Endodermal cell (in vitro differentiated cells): ENCODE measurements at regions not wholly inside any gene's neighbourhood (a gene's known extent, or its start where the extent isn't known, plus 50 kb on each side); places are given as distances from the start of the nearest gene placed in this dataset.

Experiments
- DNase-seq: peaks from one replicate; pipeline ENCODE4 v3.0.0-alpha.2; 2017
- H3K27ac ChIP-seq: 2 replicates; pipeline ENCODE4 v1.5.1; 2013; ENCODE audit warnings: mild to moderate bottlenecking, low read depth, low read length, moderate library complexity
- H3K27me3 ChIP-seq: 2 replicates; pipeline ENCODE4 v1.6.1; 2013; ENCODE audit warnings: mild to moderate bottlenecking, low read length, moderate library complexity; ENCODE audit not compliant: insufficient read depth, control insufficient read depth, poor library complexity, severe bottlenecking
- H3K36me3 ChIP-seq: 2 replicates; pipeline ENCODE4 v1.7.0; 2013; ENCODE audit warnings: mild to moderate bottlenecking, low read length, moderate library complexity; ENCODE audit not compliant: control insufficient read depth, insufficient read depth
- H3K4me1 ChIP-seq: one replicate; pipeline ENCODE4 v1.7.0; 2013; ENCODE audit warnings: low read length; ENCODE audit not compliant: control insufficient read depth, insufficient read depth
- H3K4me3 ChIP-seq: 2 replicates; pipeline ENCODE4 v1.5.1; 2013; ENCODE audit warnings: mild to moderate bottlenecking, low read length, moderate library complexity
- H3K9ac ChIP-seq: 2 replicates; pipeline ENCODE4 v1.6.1; 2013; ENCODE audit warnings: mild to moderate bottlenecking, low read length, moderate library complexity; ENCODE audit not compliant: poor library complexity, severe bottlenecking; ENCODE audit errors: extremely low read depth
- H3K9me3 ChIP-seq: 2 replicates; pipeline ENCODE4 v1.6.1; 2013; ENCODE audit warnings: mild to moderate bottlenecking, low read length, moderate library complexity; ENCODE audit not compliant: control insufficient read depth
- H3K27ac Mint-ChIP-seq: 2 replicates; pipeline ENCODE4 v1.8.0; 2020; ENCODE audit warnings: mixed read lengths
- H3K27me3 Mint-ChIP-seq: 2 replicates; pipeline ENCODE4 v1.8.0; 2021; ENCODE audit warnings: mild to moderate bottlenecking, mixed read lengths; ENCODE audit not compliant: insufficient read depth
- H3K36me3 Mint-ChIP-seq: 2 replicates; pipeline ENCODE4 v1.8.0; 2020; ENCODE audit warnings: low read depth, mixed read lengths
- H3K4me1 Mint-ChIP-seq: 2 replicates; pipeline ENCODE4 v1.8.0; 2020; ENCODE audit warnings: mixed read lengths
- H3K4me3 Mint-ChIP-seq: 2 replicates; pipeline ENCODE4 v1.8.0; 2020; ENCODE audit warnings: mild to moderate bottlenecking, moderate library complexity, mixed read lengths
- H3K9me3 Mint-ChIP-seq: 2 replicates; pipeline ENCODE4 v1.8.0; 2020; ENCODE audit warnings: mild to moderate bottlenecking, mixed read lengths
- WGBS, 2 experiments: methylation state at CpG; one replicate each; pipeline versions ENCODE4 v1.1.5 to v1.1.7; 2013; ENCODE audit warnings: missing lambda C conversion rate in 2 of 2, mixed read lengths in 1 of 2; ENCODE audit not compliant: insufficient coverage in 1 of 2, insufficient read length in 1 of 2; 5-methylcytosine and 5-hydroxymethylcytosine counted together
- TF ChIP-seq, protein P1 (sequence below): fragments of 200-600 bp; sonication (generic); conservative IDR thresholded peaks from 2 replicates; pipeline ENCODE4 v1.5.0; 2021; ENCODE audit warnings: antibody characterized with exemption, mild to moderate bottlenecking

GRCh38 chr11:95584589-95584988 is 205.0 kb downstream of the FAM76B start:
- 82 to 85% methylated on average over 1 of the region's 2 CpGs for WGBS, 2 experiments
- TF ChIP-seq, protein P1, sequence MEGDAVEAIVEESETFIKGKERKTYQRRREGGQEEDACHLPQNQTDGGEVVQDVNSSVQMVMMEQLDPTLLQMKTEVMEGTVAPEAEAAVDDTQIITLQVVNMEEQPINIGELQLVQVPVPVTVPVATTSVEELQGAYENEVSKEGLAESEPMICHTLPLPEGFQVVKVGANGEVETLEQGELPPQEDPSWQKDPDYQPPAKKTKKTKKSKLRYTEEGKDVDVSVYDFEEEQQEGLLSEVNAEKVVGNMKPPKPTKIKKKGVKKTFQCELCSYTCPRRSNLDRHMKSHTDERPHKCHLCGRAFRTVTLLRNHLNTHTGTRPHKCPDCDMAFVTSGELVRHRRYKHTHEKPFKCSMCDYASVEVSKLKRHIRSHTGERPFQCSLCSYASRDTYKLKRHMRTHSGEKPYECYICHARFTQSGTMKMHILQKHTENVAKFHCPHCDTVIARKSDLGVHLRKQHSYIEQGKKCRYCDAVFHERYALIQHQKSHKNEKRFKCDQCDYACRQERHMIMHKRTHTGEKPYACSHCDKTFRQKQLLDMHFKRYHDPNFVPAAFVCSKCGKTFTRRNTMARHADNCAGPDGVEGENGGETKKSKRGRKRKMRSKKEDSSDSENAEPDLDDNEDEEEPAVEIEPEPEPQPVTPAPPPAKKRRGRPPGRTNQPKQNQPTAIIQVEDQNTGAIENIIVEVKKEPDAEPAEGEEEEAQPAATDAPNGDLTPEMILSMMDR = peak; percentile 48

GRCh38 chr11:95584180-95584579 is 205.4 kb downstream of the FAM76B start:
- TF ChIP-seq, protein P1 = no peak
- H3K4me1 Mint-ChIP-seq = peaks cover 2% of the 10 kb centered on the region
- H3K4me3 ChIP-seq = no peak overlapping the region
- H3K36me3 ChIP-seq = no peaks in the 10 kb centered on the region
- H3K27me3 ChIP-seq = no peaks in the 10 kb centered on the region
- 85% methylated on average over 3 of the region's 3 CpGs; no CpG with 5 or more reads in 1 of the 2 experiments for WGBS, 2 experiments
- H3K27ac ChIP-seq = no peak overlapping the region
- H3K27ac Mint-ChIP-seq = no peak overlapping the region
- H3K27me3 Mint-ChIP-seq = no peaks in the 10 kb centered on the region
- H3K4me1 ChIP-seq = no peaks in the 10 kb centered on the region
- no peak overlapping the region for H3K9ac ChIP-seq
- H3K36me3 Mint-ChIP-seq = no peaks in the 10 kb centered on the region
- H3K4me3 Mint-ChIP-seq = no peak overlapping the region
- H3K9me3 Mint-ChIP-seq = peaks cover 3% of the 10 kb centered on the region
- H3K9me3 ChIP-seq = no peaks in the 10 kb centered on the region
- no peak for DNase-seq

More at GRCh38 chr11:95584589-95584988, 205.0 kb downstream of the FAM76B start:
- no peak overlapping the region for H3K27ac Mint-ChIP-seq
- H3K27me3 ChIP-seq = no peaks in the 10 kb centered on the region
- H3K4me3 Mint-ChIP-seq = no peak overlapping the region
- no peak overlapping the region for H3K27ac ChIP-seq
- no peaks in the 10 kb centered on the region for H3K36me3 ChIP-seq
- no peaks in the 10 kb centered on the region for H3K36me3 Mint-ChIP-seq
- H3K4me3 ChIP-seq = no peak overlapping the region
- no peaks in the 10 kb centered on the region for H3K27me3 Mint-ChIP-seq
- no peak overlapping the region for H3K9ac ChIP-seq
- DNase-seq = no peak
- H3K4me1 Mint-ChIP-seq = peaks cover 2% of the 10 kb centered on the region
- H3K9me3 Mint-ChIP-seq = peaks cover 3% of the 10 kb centered on the region
- no peaks in the 10 kb centered on the region for H3K9me3 ChIP-seq
- H3K4me1 ChIP-seq = no peaks in the 10 kb centered on the region

- TF ChIP-seq, protein P1 = no peak
- no peak overlapping the region for H3K4me3 ChIP-seq
- no peaks in the 10 kb centered on the region for H3K36me3 ChIP-seq
- H3K4me1 ChIP-seq = no peaks in the 10 kb centered on the region
- H3K4me3 Mint-ChIP-seq = no peak overlapping the region
- no peak overlapping the region for H3K27ac ChIP-seq
- no peaks in the 10 kb centered on the region for H3K27me3 ChIP-seq
- H3K36me3 Mint-ChIP-seq = no peaks in the 10 kb centered on the region
- no peaks in the 10 kb centered on the region for H3K9me3 ChIP-seq
- WGBS, 2 experiments = 91 to 100% methylated on average over 2 of the region's 2 CpGs
- H3K9ac ChIP-seq = no peak overlapping the region
- H3K9me3 Mint-ChIP-seq = peaks cover 3% of the 10 kb centered on the region
- no peaks in the 10 kb centered on the region for H3K27me3 Mint-ChIP-seq
- H3K4me1 Mint-ChIP-seq = no peaks in the 10 kb centered on the region
- no peak for DNase-seq
- no peak overlapping the region for H3K27ac Mint-ChIP-seq
Measured at GRCh38 chr11:95577716-95578460, 211.7 kb downstream of the FAM76B start.
